Kidney (tissue), 13 donors: ENCODE measurements at regions not wholly inside any gene's neighbourhood (a gene's known extent, or its start where the extent isn't known, plus 50 kb on each side); places are given as distances from the start of the nearest gene placed in this dataset.

ENCODE experiments used
- DNase-seq, 5 donors: peaks; one replicate each; pipeline ENCODE4 v3.0.0-alpha.2; 2013 to 2020
- FAIRE-seq: peaks from 2 replicates; lab custom pipeline; 2012; peaks lifted over from hg19 to GRCh38; lab: Jason Lieb, UNC
- H3K27ac ChIP-seq, 2 donors: one replicate each; pipeline ENCODE4 v1.7.0; 2013; ENCODE audit warnings: low read depth in 2 of 2, low read length in 2 of 2, inconsistent platforms in 1 of 2
- H3K27me3 ChIP-seq: one replicate; pipeline ENCODE4 v1.7.1; 2013; ENCODE audit warnings: low read length, inconsistent platforms; ENCODE audit not compliant: control insufficient read depth, insufficient read depth
- H3K36me3 ChIP-seq, 3 donors: one replicate each; pipeline versions ENCODE4 v1.7.0 to v1.7.1; 2013; ENCODE audit warnings: low read length in 3 of 3, control low read depth in 1 of 3, inconsistent platforms in 1 of 3; ENCODE audit not compliant: insufficient read depth in 3 of 3, control insufficient read depth in 2 of 3
- H3K4me1 ChIP-seq, 3 donors: one replicate each; pipeline versions ENCODE4 v1.7.0 to v1.7.1; 2013; ENCODE audit warnings: low read length in 3 of 3, inconsistent platforms in 1 of 3, low read depth in 1 of 3; ENCODE audit not compliant: control insufficient read depth in 2 of 3, insufficient read depth in 2 of 3
- H3K4me3 ChIP-seq, 3 donors: one replicate each; pipeline versions ENCODE4 v1.7.0 to v1.8.1; 2013; ENCODE audit warnings: low read length in 3 of 3, control low read depth in 1 of 3, inconsistent platforms in 1 of 3
- H3K9ac ChIP-seq, 3 donors: one replicate each; pipeline versions ENCODE4 v1.7.0 to v1.7.1; 2013; ENCODE audit warnings: low read length in 3 of 3, control low read depth in 1 of 3, inconsistent platforms in 1 of 3
- H3K9me3 ChIP-seq, 3 donors: one replicate each; pipeline versions ENCODE4 v1.7.0 to v1.7.1; 2013; ENCODE audit warnings: low read length in 3 of 3, control low read depth in 1 of 3, inconsistent platforms in 1 of 3; ENCODE audit not compliant: control insufficient read depth in 2 of 3, insufficient read depth in 1 of 3
- intact Hi-C: fragments of 100-400 bp; cut with DNase I; formaldehyde crosslinking; loops from one replicate; pipeline ENCODE4 v1.11.1; 2022
- TF ChIP-seq, protein P1 (sequence below): IDR thresholded peaks from 3 replicates; pipeline ENCODE4 v1.5.1; 2012; ENCODE audit warnings: mild to moderate bottlenecking, moderate library complexity, borderline replicate concordance; ENCODE audit not compliant: insufficient read depth; ENCODE audit errors: extremely low read depth
- donor health status: control.
- donor health status: control.
- donor health status: control.
- donor health status: control.
- donor health status: control.
- donor health status: DM: yes; HTN: yes; CAD: no.
- donor health status: Normal renal cell carcinoma (clear cell type).

DNA sequence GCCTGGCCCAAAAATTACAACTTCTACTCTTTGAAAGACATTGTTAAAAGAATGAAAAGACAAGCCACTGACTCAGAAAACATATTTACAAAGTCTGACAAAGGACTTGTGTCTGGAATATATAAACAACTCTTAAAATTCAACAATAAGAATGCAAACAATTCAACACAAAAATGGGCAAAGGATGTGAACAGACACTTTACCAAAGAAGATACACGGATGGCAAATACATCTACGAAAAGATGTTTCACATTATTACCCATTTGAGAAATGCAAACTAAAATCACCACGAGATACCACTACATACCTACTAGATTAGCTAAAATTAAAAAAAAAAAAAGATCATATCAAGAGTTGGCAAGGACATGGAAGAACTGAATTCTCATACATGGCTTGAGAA, 80.8 kb upstream of the METRNL start:
- TF ChIP-seq, protein P1, sequence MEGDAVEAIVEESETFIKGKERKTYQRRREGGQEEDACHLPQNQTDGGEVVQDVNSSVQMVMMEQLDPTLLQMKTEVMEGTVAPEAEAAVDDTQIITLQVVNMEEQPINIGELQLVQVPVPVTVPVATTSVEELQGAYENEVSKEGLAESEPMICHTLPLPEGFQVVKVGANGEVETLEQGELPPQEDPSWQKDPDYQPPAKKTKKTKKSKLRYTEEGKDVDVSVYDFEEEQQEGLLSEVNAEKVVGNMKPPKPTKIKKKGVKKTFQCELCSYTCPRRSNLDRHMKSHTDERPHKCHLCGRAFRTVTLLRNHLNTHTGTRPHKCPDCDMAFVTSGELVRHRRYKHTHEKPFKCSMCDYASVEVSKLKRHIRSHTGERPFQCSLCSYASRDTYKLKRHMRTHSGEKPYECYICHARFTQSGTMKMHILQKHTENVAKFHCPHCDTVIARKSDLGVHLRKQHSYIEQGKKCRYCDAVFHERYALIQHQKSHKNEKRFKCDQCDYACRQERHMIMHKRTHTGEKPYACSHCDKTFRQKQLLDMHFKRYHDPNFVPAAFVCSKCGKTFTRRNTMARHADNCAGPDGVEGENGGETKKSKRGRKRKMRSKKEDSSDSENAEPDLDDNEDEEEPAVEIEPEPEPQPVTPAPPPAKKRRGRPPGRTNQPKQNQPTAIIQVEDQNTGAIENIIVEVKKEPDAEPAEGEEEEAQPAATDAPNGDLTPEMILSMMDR = no peak
- DNase-seq = no peak
- intact Hi-C loops = no loop called here
- no peaks in the 10 kb centered on the region for H3K36me3 ChIP-seq
- H3K9me3 ChIP-seq = peaks cover 0 to 4% (median 3%) of the 10 kb centered on the region in 3 donors
- H3K27ac ChIP-seq = no peak overlapping the region
- H3K4me1 ChIP-seq = no peaks in the 10 kb centered on the region
- no peaks in the 10 kb centered on the region for H3K27me3 ChIP-seq
- no peak for FAIRE-seq
- no peak overlapping the region for H3K9ac ChIP-seq
- H3K4me3 ChIP-seq = no peak overlapping the region

DNA sequence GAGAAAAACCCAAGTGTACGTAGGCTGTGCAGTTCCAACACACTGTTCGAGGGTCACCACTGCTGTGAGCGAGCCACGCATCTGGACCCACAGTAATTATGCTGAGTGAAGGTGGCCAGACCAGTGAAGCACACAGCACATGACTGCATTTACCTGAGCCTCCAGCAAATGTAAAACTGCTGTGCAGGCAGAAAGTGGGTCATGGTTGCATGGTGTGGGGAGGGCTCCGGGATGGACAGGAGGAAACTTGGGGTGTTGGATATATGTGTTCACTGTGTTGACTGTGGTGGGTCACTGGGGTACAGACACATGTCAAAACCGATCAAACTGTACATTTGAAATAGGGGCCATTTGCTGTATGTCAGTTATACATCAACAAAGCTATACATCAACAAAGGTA, 78.7 kb upstream of the METRNL start:
- Histone ChIP-seq H3K4me1 (no peaks in the 10 kb centered on the region), H3K36me3 (no peaks in the 10 kb centered on the region), H3K9ac (no peak overlapping the region), H3K27me3 (no peaks in the 10 kb centered on the region), H3K4me3 (no peak overlapping the region), H3K27ac (no peak overlapping the region), H3K9me3 (peaks cover 0 to 3% (median 3%) of the 10 kb centered on the region in 3 donors)
- TF ChIP-seq, protein P1 = no peak
- no peak for FAIRE-seq
- no peak for DNase-seq
- intact Hi-C loops = no loop called here

DNA sequence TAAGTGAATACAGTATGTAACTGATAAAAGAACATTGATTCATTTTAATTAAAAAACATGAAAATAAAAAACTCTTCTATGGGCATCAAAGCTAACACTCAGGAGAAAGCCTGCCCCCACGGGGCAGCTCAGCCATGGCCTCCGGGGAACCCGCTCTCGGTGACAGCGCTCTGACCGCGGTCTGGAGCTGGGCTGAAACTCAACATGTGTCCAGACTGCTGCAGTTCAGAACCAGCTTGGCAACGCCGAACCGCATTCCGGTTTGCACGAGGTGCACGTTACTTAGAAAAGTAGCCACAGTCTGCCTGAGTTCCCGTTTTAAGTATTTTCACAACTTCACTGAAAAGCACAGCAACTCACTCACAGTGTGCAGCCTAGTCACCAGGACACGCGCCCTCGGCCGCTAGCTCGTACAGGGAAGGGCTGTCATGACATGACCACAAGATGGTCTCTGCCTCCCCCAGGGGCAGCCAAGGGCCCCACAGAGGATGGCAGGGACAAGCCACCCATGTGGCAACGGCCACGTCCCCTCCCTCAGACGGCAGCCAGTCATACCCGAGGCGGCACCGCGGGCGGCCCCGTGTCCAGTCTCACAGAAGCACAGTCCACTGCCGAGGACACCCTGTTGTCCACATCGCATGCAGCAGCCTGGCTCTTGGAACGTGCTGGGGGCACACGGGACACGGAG, 77.1 kb upstream of the METRNL start:
- TF ChIP-seq, protein P1 = no peak
- H3K4me1 ChIP-seq = no peaks in the 10 kb centered on the region
- DNase-seq = no peak
- H3K9ac ChIP-seq = no peak overlapping the region
- H3K27me3 ChIP-seq = no peaks in the 10 kb centered on the region
- peaks cover 0 to 3% (median 3%) of the 10 kb centered on the region in 3 donors for H3K9me3 ChIP-seq
- no peak for FAIRE-seq
- H3K27ac ChIP-seq = no peak overlapping the region
- H3K4me3 ChIP-seq = no peak overlapping the region
- intact Hi-C loops = no loop called here
- H3K36me3 ChIP-seq = no peaks in the 10 kb centered on the region
